ENCODE measurements at regions not wholly inside any gene's neighbourhood (a gene's known extent, or its start where the extent isn't known, plus 50 kb on each side); places are given as distances from the start of the nearest gene placed in this dataset.

- Mint-ChIP-seq H3K9me3 (peaks cover 22% of the 10 kb centered on the region), H3K4me1 (peaks cover 10% of the 10 kb centered on the region), H3K27ac (no peak overlapping the region), H3K27me3 (ENCODE audit: low read depth) (no peaks in the 10 kb centered on the region; the same call in 1 of the 2 replicates), H3K4me3 (no peak overlapping the region), H3K36me3 (no peaks in the 10 kb centered on the region)
- no peak for TF ChIP-seq ESRRA (CRISPR knock-in tag; IDR thresholded peaks at IDR 0.05; ENCODE audit: borderline replicate concordance)
- no peak for TF ChIP-seq SMAD4 (CRISPR knock-in tag; IDR thresholded peaks at IDR 0.05)
- TF ChIP-seq ZNF138 (CRISPR knock-in tag; conservative IDR thresholded peaks at IDR 0.05) = no peak
- TF ChIP-seq USF2 (CRISPR knock-in tag; IDR thresholded peaks at IDR 0.05) = no peak
- TF ChIP-seq ZNF232 (CRISPR knock-in tag; IDR thresholded peaks at IDR 0.05) = no peak
- TF ChIP-seq, protein P1, sequence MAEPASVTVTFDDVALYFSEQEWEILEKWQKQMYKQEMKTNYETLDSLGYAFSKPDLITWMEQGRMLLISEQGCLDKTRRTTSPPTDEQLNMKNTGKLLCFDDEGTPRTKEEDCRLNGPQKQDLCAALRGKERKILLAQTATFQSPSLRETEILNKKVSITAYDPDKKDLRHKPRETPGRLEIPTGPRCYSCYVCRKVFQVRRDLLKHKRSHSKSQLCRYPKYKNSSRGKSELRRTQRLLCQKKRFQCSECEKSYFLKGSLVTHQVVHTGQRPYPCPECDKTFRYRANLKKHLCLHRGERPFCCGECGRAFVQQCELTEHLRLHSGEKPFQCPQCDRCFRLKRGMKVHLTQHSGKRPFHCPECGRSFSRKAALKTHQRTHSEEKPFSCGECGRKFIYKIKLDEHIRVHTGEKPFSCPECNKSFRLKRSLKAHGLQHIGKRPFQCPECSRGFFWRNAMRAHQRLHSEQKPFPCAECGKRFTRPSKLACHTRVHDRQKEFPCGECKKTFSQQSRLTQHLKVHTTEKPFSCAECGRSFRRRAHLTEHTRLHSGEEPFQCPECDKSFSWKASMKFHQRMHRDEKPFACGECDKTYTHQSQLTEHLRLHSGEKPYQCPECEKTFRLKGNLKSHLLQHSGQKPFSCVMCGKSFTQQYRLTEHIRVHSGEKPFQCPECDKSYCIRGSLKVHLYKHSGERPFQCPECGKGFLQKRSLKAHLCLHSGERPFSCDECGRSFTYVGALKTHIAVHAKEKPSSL (CRISPR knock-in tag; conservative IDR thresholded peaks at IDR 0.05) = no peak
- TF ChIP-seq, protein P2, sequence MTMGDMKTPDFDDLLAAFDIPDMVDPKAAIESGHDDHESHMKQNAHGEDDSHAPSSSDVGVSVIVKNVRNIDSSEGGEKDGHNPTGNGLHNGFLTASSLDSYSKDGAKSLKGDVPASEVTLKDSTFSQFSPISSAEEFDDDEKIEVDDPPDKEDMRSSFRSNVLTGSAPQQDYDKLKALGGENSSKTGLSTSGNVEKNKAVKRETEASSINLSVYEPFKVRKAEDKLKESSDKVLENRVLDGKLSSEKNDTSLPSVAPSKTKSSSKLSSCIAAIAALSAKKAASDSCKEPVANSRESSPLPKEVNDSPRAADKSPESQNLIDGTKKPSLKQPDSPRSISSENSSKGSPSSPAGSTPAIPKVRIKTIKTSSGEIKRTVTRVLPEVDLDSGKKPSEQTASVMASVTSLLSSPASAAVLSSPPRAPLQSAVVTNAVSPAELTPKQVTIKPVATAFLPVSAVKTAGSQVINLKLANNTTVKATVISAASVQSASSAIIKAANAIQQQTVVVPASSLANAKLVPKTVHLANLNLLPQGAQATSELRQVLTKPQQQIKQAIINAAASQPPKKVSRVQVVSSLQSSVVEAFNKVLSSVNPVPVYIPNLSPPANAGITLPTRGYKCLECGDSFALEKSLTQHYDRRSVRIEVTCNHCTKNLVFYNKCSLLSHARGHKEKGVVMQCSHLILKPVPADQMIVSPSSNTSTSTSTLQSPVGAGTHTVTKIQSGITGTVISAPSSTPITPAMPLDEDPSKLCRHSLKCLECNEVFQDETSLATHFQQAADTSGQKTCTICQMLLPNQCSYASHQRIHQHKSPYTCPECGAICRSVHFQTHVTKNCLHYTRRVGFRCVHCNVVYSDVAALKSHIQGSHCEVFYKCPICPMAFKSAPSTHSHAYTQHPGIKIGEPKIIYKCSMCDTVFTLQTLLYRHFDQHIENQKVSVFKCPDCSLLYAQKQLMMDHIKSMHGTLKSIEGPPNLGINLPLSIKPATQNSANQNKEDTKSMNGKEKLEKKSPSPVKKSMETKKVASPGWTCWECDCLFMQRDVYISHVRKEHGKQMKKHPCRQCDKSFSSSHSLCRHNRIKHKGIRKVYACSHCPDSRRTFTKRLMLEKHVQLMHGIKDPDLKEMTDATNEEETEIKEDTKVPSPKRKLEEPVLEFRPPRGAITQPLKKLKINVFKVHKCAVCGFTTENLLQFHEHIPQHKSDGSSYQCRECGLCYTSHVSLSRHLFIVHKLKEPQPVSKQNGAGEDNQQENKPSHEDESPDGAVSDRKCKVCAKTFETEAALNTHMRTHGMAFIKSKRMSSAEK (CRISPR knock-in tag; IDR thresholded peaks at IDR 0.05; ENCODE audit: borderline replicate concordance) = no peak
- ChIA-PET CTCF (interaction anchor here (1.0 kb wide), 1 partner anchor 22 kb away, joined by 5 read pairs; no protein-coding TSS in a partner anchor), POLR2A (no interaction called here)
- ATAC-seq (no peak), DNase-seq (ENCODE audit: low spot score) (no peak)
Observed at GRCh38 chr10:2641028-2641427, 426.3 kb upstream of the PFKP start.

- H3K4me3 Mint-ChIP-seq = no peak overlapping the region
- TF ChIP-seq CREM (CRISPR knock-in tag; IDR thresholded peaks at IDR 0.05) (no peak), NFE2L1 (CRISPR knock-in tag; IDR thresholded peaks at IDR 0.05) (no peak), ETV6 (CRISPR knock-in tag; IDR thresholded peaks at IDR 0.05) (no peak), NR1H2 (CRISPR knock-in tag; IDR thresholded peaks at IDR 0.05) (no peak), CREB1 (CRISPR knock-in tag; IDR thresholded peaks at IDR 0.05) (no peak), SMAD3 (CRISPR knock-in tag; IDR thresholded peaks at IDR 0.05; ENCODE audit: borderline replicate concordance) (no peak), ZNF138 (CRISPR knock-in tag; conservative IDR thresholded peaks at IDR 0.05) (no peak), STAT6 (CRISPR knock-in tag; conservative IDR thresholded peaks at IDR 0.05; ENCODE audit: low read depth) (no peak), TEAD1 (CRISPR knock-in tag; IDR thresholded peaks at IDR 0.05) (no peak), MYBL2 (CRISPR knock-in tag; IDR thresholded peaks at IDR 0.05) (no peak), FOXJ3 (CRISPR knock-in tag; IDR thresholded peaks at IDR 0.05; ENCODE audit: borderline replicate concordance) (no peak)
- TF ChIP-seq, protein P3, sequence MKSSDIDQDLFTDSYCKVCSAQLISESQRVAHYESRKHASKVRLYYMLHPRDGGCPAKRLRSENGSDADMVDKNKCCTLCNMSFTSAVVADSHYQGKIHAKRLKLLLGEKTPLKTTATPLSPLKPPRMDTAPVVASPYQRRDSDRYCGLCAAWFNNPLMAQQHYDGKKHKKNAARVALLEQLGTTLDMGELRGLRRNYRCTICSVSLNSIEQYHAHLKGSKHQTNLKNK (CRISPR knock-in tag; IDR thresholded peaks at IDR 0.05) = no peak
- TF ChIP-seq, protein P4, sequence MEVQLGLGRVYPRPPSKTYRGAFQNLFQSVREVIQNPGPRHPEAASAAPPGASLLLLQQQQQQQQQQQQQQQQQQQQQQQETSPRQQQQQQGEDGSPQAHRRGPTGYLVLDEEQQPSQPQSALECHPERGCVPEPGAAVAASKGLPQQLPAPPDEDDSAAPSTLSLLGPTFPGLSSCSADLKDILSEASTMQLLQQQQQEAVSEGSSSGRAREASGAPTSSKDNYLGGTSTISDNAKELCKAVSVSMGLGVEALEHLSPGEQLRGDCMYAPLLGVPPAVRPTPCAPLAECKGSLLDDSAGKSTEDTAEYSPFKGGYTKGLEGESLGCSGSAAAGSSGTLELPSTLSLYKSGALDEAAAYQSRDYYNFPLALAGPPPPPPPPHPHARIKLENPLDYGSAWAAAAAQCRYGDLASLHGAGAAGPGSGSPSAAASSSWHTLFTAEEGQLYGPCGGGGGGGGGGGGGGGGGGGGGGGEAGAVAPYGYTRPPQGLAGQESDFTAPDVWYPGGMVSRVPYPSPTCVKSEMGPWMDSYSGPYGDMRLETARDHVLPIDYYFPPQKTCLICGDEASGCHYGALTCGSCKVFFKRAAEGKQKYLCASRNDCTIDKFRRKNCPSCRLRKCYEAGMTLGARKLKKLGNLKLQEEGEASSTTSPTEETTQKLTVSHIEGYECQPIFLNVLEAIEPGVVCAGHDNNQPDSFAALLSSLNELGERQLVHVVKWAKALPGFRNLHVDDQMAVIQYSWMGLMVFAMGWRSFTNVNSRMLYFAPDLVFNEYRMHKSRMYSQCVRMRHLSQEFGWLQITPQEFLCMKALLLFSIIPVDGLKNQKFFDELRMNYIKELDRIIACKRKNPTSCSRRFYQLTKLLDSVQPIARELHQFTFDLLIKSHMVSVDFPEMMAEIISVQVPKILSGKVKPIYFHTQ (CRISPR knock-in tag; IDR thresholded peaks at IDR 0.05) = no peak
Observed at GRCh38 chr10:2633630-2634029, 433.7 kb upstream of the PFKP start.

More at GRCh38 chr10:2633630-2634029, 433.7 kb upstream of the PFKP start:
- no peak for ATAC-seq
- Mint-ChIP-seq H3K4me1 (peaks cover 14% of the 10 kb centered on the region), H3K9me3 (peaks cover 7% of the 10 kb centered on the region; the same call in 1 of the 2 replicates), H3K27me3 (ENCODE audit: low read depth) (no peaks in the 10 kb centered on the region; the same call in 1 of the 2 replicates), H3K27ac (no peak overlapping the region), H3K36me3 (no peaks in the 10 kb centered on the region)
- DNase-seq (ENCODE audit: low spot score) = no peak
- ChIA-PET POLR2A (no interaction called here), CTCF (interaction anchor here (1.6 kb wide), 1 partner anchor 13 kb away, joined by 6 read pairs; no protein-coding TSS in a partner anchor)
